Fibroblast of lung (primary cell): ENCODE measurements at regions not wholly inside any gene's neighbourhood (a gene's known extent, or its start where the extent isn't known, plus 50 kb on each side); places are given as distances from the start of the nearest gene placed in this dataset.
"Not testable (repeated sequence)": the region's sequence is repeated elsewhere in the genome, so short reads cannot be mapped to it uniquely, and the experiment has no call there.

Source experiments
- DNase-seq, 2 donors: peaks; one replicate each; pipeline versions ENCODE4 v3.0.0 to v3.0.0-alpha.2; 2010; ENCODE audit warnings: low read depth in 2 of 2
- H2AFZ ChIP-seq: 2 replicates; pipeline ENCODE4 v1.5.1; 2012; ENCODE audit warnings: low read length, control low read depth, inconsistent platforms
- H3K27ac ChIP-seq: 2 replicates; pipeline ENCODE4 v1.5.1; 2011; ENCODE audit warnings: low read length, control low read depth; ENCODE audit not compliant: insufficient read depth
- H3K27me3 ChIP-seq: 2 replicates; pipeline ENCODE4 v1.5.1; 2011; ENCODE audit warnings: mild to moderate bottlenecking, low read length; ENCODE audit not compliant: control insufficient read depth, insufficient read depth
- H3K36me3 ChIP-seq: 2 replicates; pipeline ENCODE4 v1.5.1; 2011; ENCODE audit warnings: low read length; ENCODE audit not compliant: control insufficient read depth, insufficient read depth
- H3K4me1 ChIP-seq: 2 replicates; pipeline ENCODE4 v1.5.1; 2011; ENCODE audit warnings: low read length; ENCODE audit not compliant: control insufficient read depth, insufficient read depth; ENCODE audit errors: extremely low read depth
- H3K4me2 ChIP-seq: 2 replicates; pipeline ENCODE4 v1.5.1; 2011; ENCODE audit warnings: low read length, control low read depth; ENCODE audit not compliant: insufficient read depth; ENCODE audit errors: extremely low read depth
- H3K4me3 ChIP-seq, 4 experiments: fragments of 200-600 bp in 1 of 4; sonication (generic) in 1 of 4; replicated peaks in 1 of 4; 2 replicates each; pipeline ENCODE4 v1.5.1; 2011 to 2016; ENCODE audit warnings: low read length in 4 of 4, low read depth in 3 of 4, mild to moderate bottlenecking in 3 of 4, control low read depth in 2 of 4, inconsistent platforms in 1 of 4, mixed read lengths in 1 of 4; ENCODE audit not compliant: insufficient read depth in 1 of 4; ENCODE audit errors: control extremely low read depth in 1 of 4
- H3K79me2 ChIP-seq: 2 replicates; pipeline ENCODE4 v1.5.1; 2012; ENCODE audit warnings: mild to moderate bottlenecking, low read length, inconsistent platforms; ENCODE audit not compliant: control insufficient read depth, insufficient read depth
- H3K9ac ChIP-seq: 2 replicates; pipeline ENCODE4 v1.5.1; 2011; ENCODE audit warnings: mild to moderate bottlenecking, low read length, control low read depth; ENCODE audit not compliant: insufficient read depth
- H3K9me3 ChIP-seq: 2 replicates; pipeline ENCODE4 v1.5.1; 2012; ENCODE audit warnings: low read depth, low read length; ENCODE audit not compliant: control insufficient read depth, insufficient read depth
- H4K20me1 ChIP-seq: 2 replicates; pipeline ENCODE4 v1.5.1; 2011; ENCODE audit warnings: low read length; ENCODE audit not compliant: control insufficient read depth, insufficient read depth; ENCODE audit errors: extremely low read depth
- EZH2 ChIP-seq: IDR thresholded peaks from 2 replicates; pipeline ENCODE4 v1.5.1; 2012; ENCODE audit warnings: low read length, control low read depth, mild to moderate bottlenecking; ENCODE audit errors: missing control alignments
- TF ChIP-seq, protein P1 (sequence below), 2 donors: IDR thresholded peaks in 1 of 2; conservative IDR thresholded peaks in 1 of 2; 1 replicate in 1 of 2; 2 replicates in 1 of 2; pipeline ENCODE4 v1.5.1; 2011 to 2012; ENCODE audit warnings: low read length in 2 of 2, control low read depth in 1 of 2, inconsistent platforms in 1 of 2, low read depth in 1 of 2, mild to moderate bottlenecking in 1 of 2

DNA sequence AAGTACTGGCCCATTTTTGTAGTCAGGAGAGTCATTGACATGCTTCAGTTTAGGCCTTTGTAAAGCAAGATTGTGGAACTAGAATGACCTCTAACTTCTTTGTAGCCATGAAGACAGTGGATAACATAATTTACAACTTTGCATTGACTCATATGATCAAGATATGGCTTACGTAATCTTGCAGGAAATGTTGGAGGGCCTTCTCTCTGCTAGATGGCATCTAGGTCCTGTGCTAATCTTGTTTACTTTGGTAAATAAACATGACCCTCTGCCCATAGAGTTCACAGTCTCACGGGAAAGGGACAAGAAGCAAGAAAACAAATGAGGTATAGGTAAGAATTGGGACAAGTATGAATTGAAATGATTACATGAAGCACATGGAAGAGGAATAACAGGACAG, 355.2 kb upstream of the ARID1B start:
- DNase-seq = no peak
- H3K79me2 ChIP-seq = no peaks in the 10 kb centered on the region
- no peaks in the 10 kb centered on the region for H4K20me1 ChIP-seq
- no peaks in the 10 kb centered on the region for H3K4me1 ChIP-seq
- H3K27ac ChIP-seq = no peak overlapping the region
- TF ChIP-seq EZH2 = no peak
- TF ChIP-seq, protein P1, sequence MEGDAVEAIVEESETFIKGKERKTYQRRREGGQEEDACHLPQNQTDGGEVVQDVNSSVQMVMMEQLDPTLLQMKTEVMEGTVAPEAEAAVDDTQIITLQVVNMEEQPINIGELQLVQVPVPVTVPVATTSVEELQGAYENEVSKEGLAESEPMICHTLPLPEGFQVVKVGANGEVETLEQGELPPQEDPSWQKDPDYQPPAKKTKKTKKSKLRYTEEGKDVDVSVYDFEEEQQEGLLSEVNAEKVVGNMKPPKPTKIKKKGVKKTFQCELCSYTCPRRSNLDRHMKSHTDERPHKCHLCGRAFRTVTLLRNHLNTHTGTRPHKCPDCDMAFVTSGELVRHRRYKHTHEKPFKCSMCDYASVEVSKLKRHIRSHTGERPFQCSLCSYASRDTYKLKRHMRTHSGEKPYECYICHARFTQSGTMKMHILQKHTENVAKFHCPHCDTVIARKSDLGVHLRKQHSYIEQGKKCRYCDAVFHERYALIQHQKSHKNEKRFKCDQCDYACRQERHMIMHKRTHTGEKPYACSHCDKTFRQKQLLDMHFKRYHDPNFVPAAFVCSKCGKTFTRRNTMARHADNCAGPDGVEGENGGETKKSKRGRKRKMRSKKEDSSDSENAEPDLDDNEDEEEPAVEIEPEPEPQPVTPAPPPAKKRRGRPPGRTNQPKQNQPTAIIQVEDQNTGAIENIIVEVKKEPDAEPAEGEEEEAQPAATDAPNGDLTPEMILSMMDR (conservative IDR thresholded peaks at IDR 0.05 in 1 of 2, IDR thresholded peaks at IDR 0.05 in 1 of 2; ENCODE audit: low read depth in 1 of 2, low read length in 2 of 2) = no peak
- no peak overlapping the region for H3K4me3 ChIP-seq
- no peaks in the 10 kb centered on the region for H3K27me3 ChIP-seq
- H3K36me3 ChIP-seq = no peaks in the 10 kb centered on the region
- H2AFZ ChIP-seq = no peak overlapping the region
- no peak overlapping the region for H3K4me2 ChIP-seq
- no peak overlapping the region for H3K9ac ChIP-seq
- no peaks in the 10 kb centered on the region for H3K9me3 ChIP-seq

DNA sequence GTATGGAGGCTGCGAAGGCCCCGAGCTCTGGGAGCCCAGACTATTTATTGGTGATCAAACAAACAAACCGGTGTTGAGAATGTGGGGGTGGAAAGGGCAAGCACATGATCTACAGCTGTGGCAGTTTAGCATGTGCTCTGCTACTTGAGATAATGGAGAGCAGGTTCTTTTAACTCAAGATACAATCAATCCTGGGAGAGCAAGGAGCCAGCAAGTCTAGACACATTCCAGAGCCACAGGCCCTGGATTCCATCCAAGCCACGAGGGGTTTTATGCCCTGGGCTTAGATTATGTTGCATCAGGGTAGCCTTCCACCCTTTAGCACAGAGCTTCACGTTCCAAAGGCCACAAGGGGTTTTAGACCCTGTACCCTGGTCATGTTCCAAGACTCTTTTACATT, 355.9 kb upstream of the ARID1B start:
- H3K4me3 ChIP-seq, H2AFZ ChIP-seq, H3K4me1 ChIP-seq, H3K9me3 ChIP-seq, H3K9ac ChIP-seq, H3K4me2 ChIP-seq, H3K79me2 ChIP-seq, H3K36me3 ChIP-seq, H4K20me1 ChIP-seq, H3K27me3 ChIP-seq, H3K27ac ChIP-seq: not testable (repeated sequence)
- DNase-seq = peak in 1 of 2 donors; percentile 50

DNA sequence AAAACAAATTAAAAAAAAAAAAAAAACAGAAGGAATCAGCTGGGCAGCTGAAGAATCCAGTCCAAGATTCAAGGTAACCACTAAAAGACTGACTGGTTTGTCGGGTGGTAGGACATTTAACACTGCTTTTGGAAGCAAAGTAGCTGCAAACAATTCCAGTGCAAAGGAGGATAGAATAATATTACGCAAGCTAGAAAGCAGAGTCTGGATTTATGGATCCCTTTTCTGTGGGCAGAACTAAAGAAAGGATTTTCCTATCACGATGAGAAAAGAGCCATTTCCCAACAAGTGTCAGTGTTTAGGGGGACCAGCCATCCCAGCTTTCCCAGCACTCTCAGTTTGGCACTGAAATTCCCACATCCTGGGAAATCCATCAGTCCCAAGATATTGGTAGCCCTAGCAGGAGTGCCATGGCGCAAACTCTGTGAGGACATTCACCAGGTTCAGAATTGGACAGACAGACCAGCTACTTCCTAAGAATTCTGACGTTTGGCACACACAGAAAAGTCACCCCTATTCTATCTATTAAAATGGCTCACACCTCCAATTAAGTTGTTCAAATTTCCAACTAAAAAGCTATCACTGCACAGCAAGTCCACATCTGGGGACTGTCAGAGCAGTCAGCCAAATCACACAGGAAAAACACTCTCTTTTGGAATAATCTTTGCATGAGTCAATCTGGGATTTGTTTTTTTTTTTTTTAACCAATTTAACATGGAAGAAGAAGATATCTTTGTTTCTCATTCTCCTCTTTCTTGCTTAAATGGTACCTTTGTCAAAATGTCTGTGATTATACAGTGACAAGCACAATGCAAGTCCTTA, 356.8 kb upstream of the ARID1B start:
- Histone ChIP-seq H3K4me1 (no peaks in the 10 kb centered on the region), H3K27ac (no peak overlapping the region), H3K4me3 (no peak overlapping the region), H4K20me1 (no peaks in the 10 kb centered on the region), H2AFZ (no peak overlapping the region), H3K9ac (no peak overlapping the region), H3K4me2 (no peak overlapping the region), H3K36me3 (no peaks in the 10 kb centered on the region), H3K9me3 (no peaks in the 10 kb centered on the region), H3K27me3 (no peaks in the 10 kb centered on the region), H3K79me2 (no peaks in the 10 kb centered on the region)
- DNase-seq = peak; percentile 28 to 52
- no peak for TF ChIP-seq EZH2
- TF ChIP-seq, protein P1 (conservative IDR thresholded peaks at IDR 0.05 in 1 of 2, IDR thresholded peaks at IDR 0.05 in 1 of 2; ENCODE audit: low read depth in 1 of 2, low read length in 2 of 2) = no peak
